Skeletal muscle cell (primary cell): ENCODE measurements at regions not wholly inside any gene's neighbourhood (a gene's known extent, or its start where the extent isn't known, plus 50 kb on each side); places are given as distances from the start of the nearest gene placed in this dataset.
"Not testable (repeated sequence)": the region's sequence is repeated elsewhere in the genome, so short reads cannot be mapped to it uniquely, and the experiment has no call there.

Source experiments
- DNase-seq: peaks from one replicate; pipeline ENCODE4 v3.0.0-alpha.2; 2010; ENCODE audit warnings: low read depth
- H3K4me3 ChIP-seq: 2 replicates; pipeline ENCODE4 v1.5.1; 2011; ENCODE audit warnings: low read depth, mild to moderate bottlenecking, control low read depth, low read length, moderate library complexity

DNA sequence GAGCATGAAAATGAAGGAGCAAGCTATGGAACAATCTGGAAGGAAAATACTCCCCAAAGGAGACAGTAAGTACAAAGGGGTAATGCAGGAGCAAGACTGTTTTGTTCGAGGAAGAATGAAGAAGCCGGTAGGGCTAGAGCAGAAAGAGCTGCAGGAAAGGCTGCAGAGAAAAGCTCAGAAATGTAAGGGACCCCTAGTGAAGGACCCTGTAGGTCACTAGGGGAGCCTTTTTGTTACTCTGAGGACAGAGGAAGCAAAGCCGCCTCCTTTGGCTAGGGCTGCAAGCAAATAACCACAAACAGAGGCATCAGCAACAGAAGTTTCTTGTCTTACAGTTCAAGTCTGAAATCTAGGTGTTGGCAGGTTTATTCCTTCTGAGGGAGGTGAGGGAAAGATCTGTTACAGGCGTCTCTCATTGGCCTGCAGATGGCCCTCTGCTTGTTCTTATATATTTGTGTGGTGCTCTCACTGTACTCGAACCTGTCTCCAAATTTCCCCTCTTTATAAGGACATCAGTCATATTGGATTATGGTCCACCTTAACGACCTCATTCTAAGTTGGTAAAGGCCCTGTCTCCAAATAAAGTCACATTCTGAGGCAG, 362.3 kb downstream of the COG6 start:
- DNase-seq: no peak
- H3K4me3 ChIP-seq: no peak overlapping the region

- no peak overlapping the region for H3K4me3 ChIP-seq
- no peak for DNase-seq
These were observed 368.2 kb downstream of the COG6 start for GRCh38 chr13:40023595-40024203.

DNA sequence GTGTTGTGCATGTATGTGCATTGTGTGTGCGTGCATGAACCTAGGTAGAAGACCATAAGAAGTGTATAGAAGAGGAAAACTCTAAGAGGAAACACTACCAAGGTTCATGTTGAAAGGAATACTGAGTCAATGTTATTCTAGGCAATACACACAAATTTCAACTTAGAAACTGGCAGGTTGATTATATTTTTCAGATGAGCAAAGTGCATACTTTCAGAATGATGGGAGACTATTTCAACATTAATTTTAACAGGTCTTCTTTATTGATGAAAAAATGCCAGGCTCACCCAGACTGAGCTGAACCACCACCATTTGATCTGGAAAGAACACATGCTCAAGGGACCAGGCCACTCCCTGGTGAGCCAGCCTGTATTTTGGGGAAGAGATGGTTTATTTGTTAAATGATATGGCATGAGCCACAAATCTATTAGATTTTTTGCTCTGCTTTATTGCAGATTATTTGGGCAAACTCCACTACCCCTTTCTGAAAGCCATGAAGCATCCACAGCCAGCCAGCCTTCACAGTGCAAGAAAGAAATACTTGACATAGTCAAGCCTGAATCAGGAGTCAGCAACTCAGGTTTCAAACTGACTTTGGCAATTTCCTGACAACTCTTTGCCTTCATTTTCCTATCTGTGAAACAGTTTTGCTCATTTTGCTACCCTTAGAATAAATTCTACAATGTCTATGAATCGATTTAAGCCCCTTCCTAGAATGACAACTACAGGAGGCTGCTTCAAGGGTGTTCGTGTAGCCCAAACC, 368.9 kb downstream of the COG6 start:
- DNase-seq: no peak
- no peak overlapping the region for H3K4me3 ChIP-seq

- DNase-seq: no peak
These were observed 369.7 kb downstream of the COG6 start for GRCh38 chr13:40024967-40025714.

GRCh38 chr13:40026174-40026585, 370.7 kb downstream of the COG6 start:
- no peak overlapping the region for H3K4me3 ChIP-seq
- DNase-seq: no peak

More at GRCh38 chr13:40024967-40025714, 369.7 kb downstream of the COG6 start:
- H3K4me3 ChIP-seq: no peak overlapping the region

GRCh38 chr13:40026741-40027140, 371.3 kb downstream of the COG6 start:
- no peak overlapping the region for H3K4me3 ChIP-seq
- no peak for DNase-seq

DNA sequence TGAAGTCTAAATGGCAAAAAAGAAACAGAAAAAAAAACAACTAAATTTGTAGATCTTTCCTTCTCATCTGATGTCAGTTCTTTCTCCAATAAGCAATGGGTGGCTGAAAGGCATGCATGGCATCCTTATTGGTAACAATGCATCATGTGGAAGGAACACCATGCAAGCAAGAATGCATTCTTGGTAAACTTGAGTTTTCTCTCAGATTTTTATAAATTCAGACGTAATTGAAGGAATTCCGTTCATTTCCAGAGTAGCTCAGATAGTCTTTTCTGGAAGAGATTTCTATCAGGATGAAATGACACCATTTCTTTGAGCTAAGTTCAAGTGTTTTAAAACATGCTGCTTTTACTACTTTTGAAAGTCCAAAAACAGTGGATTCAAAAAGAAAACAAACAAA, 373.0 kb downstream of the COG6 start:
- no peak for DNase-seq
- H3K4me3 ChIP-seq: no peak overlapping the region

GRCh38 chr13:40031031-40031430, 375.6 kb downstream of the COG6 start:
- no peak overlapping the region for H3K4me3 ChIP-seq
- peak; percentile 15 for DNase-seq

DNA sequence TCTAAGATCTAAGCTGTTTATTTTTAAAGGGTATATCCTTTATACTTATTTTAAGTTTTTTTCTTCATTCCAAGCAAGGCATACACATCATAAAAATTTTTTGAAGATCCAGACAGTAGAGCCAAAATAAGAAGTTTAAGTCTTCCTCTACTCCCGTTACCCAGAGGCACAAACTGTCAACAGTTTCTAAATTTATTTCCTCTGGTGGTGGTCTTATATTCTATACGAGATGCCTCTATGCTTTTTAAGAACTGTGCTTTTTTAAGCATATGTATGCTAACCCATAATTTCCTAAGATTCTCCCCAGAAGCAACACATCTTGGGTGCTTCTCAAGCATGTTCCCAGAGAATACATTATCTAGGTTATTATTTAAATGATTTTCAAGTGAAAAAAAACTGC, 383.6 kb downstream of the COG6 start:
- no peak for DNase-seq
- no peak overlapping the region for H3K4me3 ChIP-seq

- no peak overlapping the region for H3K4me3 ChIP-seq
- DNase-seq: no peak
These were observed 387.5 kb downstream of the COG6 start for GRCh38 chr13:40042991-40043390.

DNA sequence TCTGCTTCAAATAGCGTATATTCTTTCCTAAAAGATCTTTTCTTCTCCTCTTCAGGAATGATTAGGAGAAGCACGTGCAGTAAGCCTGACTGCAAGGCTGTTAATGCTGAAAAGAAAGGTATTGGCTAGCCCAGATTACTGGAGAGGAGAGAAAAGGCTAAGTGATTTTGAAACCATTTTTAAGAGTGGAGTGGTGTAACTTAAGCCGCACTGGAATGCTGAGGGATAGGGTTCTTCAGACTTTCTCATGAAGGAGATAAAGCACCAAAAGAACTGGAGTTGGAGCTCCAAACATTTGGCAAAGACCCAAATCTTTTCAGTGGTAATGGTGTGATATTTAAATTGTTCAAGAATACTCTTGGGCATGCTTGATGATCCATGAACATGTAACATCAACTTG, 388.3 kb downstream of the COG6 start:
- no peak for DNase-seq
- H3K4me3 ChIP-seq: no peak overlapping the region

DNA sequence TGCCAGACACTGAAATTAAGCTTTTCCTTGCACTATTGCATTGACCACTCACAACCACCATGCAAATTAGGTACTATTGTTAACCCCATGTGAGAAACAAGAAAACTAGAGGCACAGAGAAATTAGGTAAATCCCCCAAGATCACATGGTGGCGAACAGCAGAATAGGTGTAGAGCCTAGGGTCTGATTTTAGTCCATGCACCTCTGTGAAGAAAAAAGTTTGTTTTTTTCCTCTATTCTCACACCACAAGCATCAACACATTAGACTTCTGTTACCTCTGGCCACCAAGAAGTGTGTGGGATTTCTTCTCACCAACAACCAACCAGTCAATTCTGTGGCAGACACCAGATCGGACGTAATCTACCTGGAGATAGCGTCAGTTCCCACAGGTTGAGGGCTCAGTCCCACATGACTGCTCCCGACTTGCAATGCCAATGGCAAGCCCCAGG, 391.9 kb downstream of the COG6 start:
- DNase-seq: no peak
- no peak overlapping the region for H3K4me3 ChIP-seq

GRCh38 chr13:40048551-40048950, 393.1 kb downstream of the COG6 start:
- DNase-seq: no peak
- no peak overlapping the region for H3K4me3 ChIP-seq

DNA sequence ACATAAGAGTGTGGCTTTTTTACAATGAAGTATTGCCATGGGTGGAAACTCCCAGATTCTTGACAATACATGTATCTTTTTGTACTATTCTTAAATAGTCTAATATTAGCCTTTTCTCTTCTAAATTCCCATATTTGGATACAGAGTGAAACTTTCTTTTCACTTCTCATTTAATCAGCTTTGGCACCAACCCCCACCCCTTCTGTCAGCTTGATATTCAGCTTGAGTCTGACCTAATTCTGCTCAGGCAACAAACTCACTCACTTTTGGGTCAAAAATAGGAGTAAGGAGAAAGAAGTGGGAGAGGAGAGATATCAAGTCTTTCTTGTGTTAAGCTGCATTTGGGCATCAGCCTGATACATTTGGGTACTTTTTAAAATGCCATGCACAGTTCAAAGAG, 397.5 kb downstream of the COG6 start:
- no peak for DNase-seq
- no peak overlapping the region for H3K4me3 ChIP-seq

GRCh38 chr13:40053401-40053800, 397.9 kb downstream of the COG6 start:
- no peak overlapping the region for H3K4me3 ChIP-seq

GRCh38 chr13:40054422-40054821, 399.0 kb downstream of the COG6 start:
- not testable (repeated sequence) for H3K4me3 ChIP-seq, DNase-seq

More at GRCh38 chr13:40053401-40053800, 397.9 kb downstream of the COG6 start:
- DNase-seq: no peak

DNA sequence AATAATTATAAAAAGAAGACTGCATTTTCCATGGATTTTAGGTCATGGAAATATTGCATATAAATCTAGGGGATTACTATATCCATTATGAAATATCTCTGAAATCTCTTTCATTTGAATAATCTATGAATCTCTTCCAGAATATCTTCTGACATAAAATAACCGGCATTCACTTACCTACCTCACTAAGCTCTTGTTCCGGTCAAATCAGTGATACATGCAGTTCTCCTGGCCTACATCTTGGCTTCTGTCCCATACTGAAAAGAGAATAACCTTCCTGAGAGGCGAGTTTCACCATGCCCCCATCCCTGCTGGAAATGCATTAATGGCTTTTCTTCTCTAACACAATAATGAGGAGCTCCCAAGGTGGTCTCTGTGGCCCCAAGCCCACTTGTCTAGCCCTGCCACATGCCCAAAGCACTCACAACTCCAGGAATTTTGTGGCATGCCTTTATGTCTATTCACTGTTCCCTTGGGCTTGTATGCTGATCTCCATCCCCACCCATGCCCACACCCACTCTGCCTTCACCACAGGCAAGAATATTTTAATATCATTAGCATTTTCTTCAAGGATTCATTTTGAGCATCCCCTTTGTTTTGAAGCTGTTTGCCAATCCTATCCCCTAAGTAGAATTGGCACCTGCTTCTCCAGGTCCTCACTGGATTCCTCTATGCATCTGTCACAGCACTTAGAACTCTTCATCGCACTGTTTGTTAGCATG, 401.6 kb downstream of the COG6 start:
- no peak overlapping the region for H3K4me3 ChIP-seq
- DNase-seq: no peak

GRCh38 chr13:40058757-40059236, 403.3 kb downstream of the COG6 start:
- H3K4me3 ChIP-seq: no peak overlapping the region
- DNase-seq: no peak

DNA sequence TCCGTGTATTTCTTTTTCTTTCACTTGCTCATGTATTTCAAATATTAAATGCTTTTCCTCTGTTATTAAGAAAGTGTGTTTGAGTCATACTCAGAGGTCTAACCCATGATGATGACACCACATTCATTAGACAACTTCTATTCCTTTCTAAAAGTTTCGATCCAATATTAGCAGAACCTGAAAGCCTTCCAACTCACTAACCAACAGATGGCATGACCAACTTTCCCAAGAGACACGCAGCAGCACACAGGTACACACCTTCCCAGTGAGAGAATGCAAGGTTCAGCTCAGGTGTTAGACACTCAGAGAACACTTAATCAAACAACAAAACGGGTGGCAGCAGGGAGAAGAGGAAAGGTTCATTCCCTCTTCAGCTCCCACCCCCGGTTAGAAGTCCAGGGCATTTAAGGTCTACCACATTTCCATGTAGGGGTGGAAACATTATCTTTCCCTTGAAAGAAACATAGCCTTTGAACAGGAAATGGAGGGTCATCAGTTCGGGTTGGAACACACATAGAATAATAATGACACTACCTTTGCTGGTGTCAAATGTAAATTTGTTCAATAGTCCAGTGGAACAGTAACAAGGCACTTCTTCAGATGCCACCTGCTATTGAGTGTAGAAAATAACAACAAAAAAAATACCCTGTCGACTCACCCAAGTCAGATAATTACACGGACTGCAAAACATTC, 404.2 kb downstream of the COG6 start:
- no peak overlapping the region for H3K4me3 ChIP-seq
- no peak for DNase-seq
